ENCODE measurements at regions not wholly inside any gene's neighbourhood (a gene's known extent, or its start where the extent isn't known, plus 50 kb on each side); places are given as distances from the start of the nearest gene placed in this dataset.

DNA sequence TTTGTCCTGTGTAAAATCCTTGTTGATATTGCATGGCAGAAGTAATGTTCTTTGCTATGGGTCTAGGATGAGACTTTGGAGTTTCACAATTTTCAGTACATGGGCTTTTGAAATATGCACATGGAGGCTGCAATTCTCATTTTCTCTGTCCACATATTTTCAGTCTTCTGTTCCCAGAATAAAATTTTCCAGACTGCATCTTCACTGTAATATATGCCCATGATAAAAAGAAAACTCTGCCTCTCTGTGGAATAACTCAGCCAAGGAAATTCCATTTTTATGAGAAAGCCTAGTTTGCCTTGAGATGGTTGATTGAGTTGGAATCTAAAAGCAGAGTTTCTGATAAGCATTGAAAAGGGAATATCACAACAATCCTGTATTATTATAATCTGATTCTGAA lies 601.4 kb upstream of the AADAT start (continued):
- TF ChIP-seq CHD7 (IDR thresholded peaks at IDR 0.05; ENCODE audit: insufficient replicate concordance, low read length) (no peak), KDM1A (IDR thresholded peaks at IDR 0.05; ENCODE audit: borderline replicate concordance, low read length) (no peak), FOSL1 (IDR thresholded peaks at IDR 0.05; ENCODE audit: insufficient read depth, low read depth, low read length) (no peak), ATF2 (IDR thresholded peaks at IDR 0.05; ENCODE audit: low read length) (no peak), RXRA (IDR thresholded peaks at IDR 0.05; ENCODE audit: insufficient read depth, low read depth, low read length) (no peak), SP1 (IDR thresholded peaks at IDR 0.05; ENCODE audit: low read depth, low read length) (no peak)
- TF ChIP-seq, protein P1, sequence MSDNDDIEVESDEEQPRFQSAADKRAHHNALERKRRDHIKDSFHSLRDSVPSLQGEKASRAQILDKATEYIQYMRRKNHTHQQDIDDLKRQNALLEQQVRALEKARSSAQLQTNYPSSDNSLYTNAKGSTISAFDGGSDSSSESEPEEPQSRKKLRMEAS (IDR thresholded peaks at IDR 0.05) = no peak
